ENCODE measurements at regions not wholly inside any gene's neighbourhood (a gene's known extent, or its start where the extent isn't known, plus 50 kb on each side); places are given as distances from the start of the nearest gene placed in this dataset.

DNA sequence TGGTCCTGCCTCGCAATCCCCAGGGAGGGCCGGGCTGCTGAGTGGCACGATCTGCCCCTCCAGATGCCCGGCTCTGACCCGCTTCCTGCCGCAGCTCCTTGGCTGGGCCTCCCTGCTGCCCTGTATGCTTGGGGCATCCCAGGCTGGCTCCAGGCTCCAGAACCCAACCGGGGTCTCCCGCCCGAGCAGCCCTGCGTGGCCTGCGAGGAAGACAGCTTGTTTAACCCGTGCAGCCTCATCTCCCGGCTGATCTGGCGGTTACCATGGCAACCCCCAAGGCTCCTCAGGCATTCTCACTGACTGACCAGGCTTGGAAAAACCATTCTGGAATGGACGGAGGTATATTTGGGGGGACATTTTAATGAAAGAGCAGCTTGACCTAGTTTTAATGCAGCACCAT, 232.4 kb upstream of the MYO3A start:
- Histone ChIP-seq H3K27ac (ENCODE audit: insufficient read depth, low read length) (no peak overlapping the region), H3K36me3 (ENCODE audit: control insufficient read depth, insufficient read depth, low read length) (no peaks in the 10 kb centered on the region), H3K79me2 (ENCODE audit: control insufficient read depth, insufficient read depth, low read length) (no peaks in the 10 kb centered on the region), H3K9me3 (ENCODE audit: control insufficient read depth, insufficient read depth, low read depth, low read length) (no peaks in the 10 kb centered on the region), H3K9ac (ENCODE audit: insufficient read depth, low read length) (no peak overlapping the region), H2AFZ (ENCODE audit: low read length) (no peak overlapping the region), H4K20me1 (ENCODE audit: control insufficient read depth, extremely low read depth, insufficient read depth, low read length) (no peaks in the 10 kb centered on the region), H3K4me1 (ENCODE audit: control insufficient read depth, extremely low read depth, insufficient read depth, low read length) (no peaks in the 10 kb centered on the region), H3K27me3 (ENCODE audit: control insufficient read depth, insufficient read depth, low read length) (no peaks in the 10 kb centered on the region), H3K4me3 (replicated peaks in 1 of 4; ENCODE audit: control extremely low read depth in 1 of 4, insufficient read depth in 1 of 4, low read depth in 3 of 4, low read length in 4 of 4) (no peak overlapping the region), H3K4me2 (ENCODE audit: extremely low read depth, insufficient read depth, low read length) (no peak overlapping the region)
- TF ChIP-seq EZH2 (IDR thresholded peaks at IDR 0.05; ENCODE audit: low read length, missing control alignments) (no peak), CTCF (conservative IDR thresholded peaks at IDR 0.05 in 1 of 2, IDR thresholded peaks at IDR 0.05 in 1 of 2; ENCODE audit: low read depth in 1 of 2, low read length in 2 of 2) (no peak)
- no peak for DNase-seq (ENCODE audit: low read depth in 2 of 2)

- H3K79me2 ChIP-seq (ENCODE audit: control insufficient read depth, insufficient read depth, low read length) = no peaks in the 10 kb centered on the region
- no peaks in the 10 kb centered on the region for H3K27me3 ChIP-seq (ENCODE audit: control insufficient read depth, insufficient read depth, low read length)
- no peaks in the 10 kb centered on the region for H3K9me3 ChIP-seq (ENCODE audit: control insufficient read depth, insufficient read depth, low read depth, low read length)
- H3K4me3 ChIP-seq (replicated peaks in 1 of 4; ENCODE audit: control extremely low read depth in 1 of 4, insufficient read depth in 1 of 4, low read depth in 3 of 4, low read length in 4 of 4) = no peak overlapping the region
- TF ChIP-seq EZH2 (IDR thresholded peaks at IDR 0.05; ENCODE audit: low read length, missing control alignments) (no peak), CTCF (conservative IDR thresholded peaks at IDR 0.05 in 1 of 2, IDR thresholded peaks at IDR 0.05 in 1 of 2; ENCODE audit: low read depth in 1 of 2, low read length in 2 of 2) (no peak)
- H4K20me1 ChIP-seq (ENCODE audit: control insufficient read depth, extremely low read depth, insufficient read depth, low read length) = no peaks in the 10 kb centered on the region
- DNase-seq (ENCODE audit: low read depth in 2 of 2) = no peak
- no peaks in the 10 kb centered on the region for H3K36me3 ChIP-seq (ENCODE audit: control insufficient read depth, insufficient read depth, low read length)
- H2AFZ ChIP-seq (ENCODE audit: low read length) = no peak overlapping the region
- no peak overlapping the region for H3K9ac ChIP-seq (ENCODE audit: insufficient read depth, low read length)
- H3K4me2 ChIP-seq (ENCODE audit: extremely low read depth, insufficient read depth, low read length) = no peak overlapping the region
- H3K4me1 ChIP-seq (ENCODE audit: control insufficient read depth, extremely low read depth, insufficient read depth, low read length) = no peaks in the 10 kb centered on the region
- no peak overlapping the region for H3K27ac ChIP-seq (ENCODE audit: insufficient read depth, low read length)
These were observed 229.4 kb upstream of the MYO3A start for GRCh38 chr10:25704622-25705021.

GRCh38 chr10:25707572-25707971, 226.5 kb upstream of the MYO3A start:
- Histone ChIP-seq H3K9me3 (ENCODE audit: control insufficient read depth, insufficient read depth, low read depth, low read length) (no peaks in the 10 kb centered on the region), H3K4me3 (replicated peaks in 1 of 4; ENCODE audit: control extremely low read depth in 1 of 4, insufficient read depth in 1 of 4, low read depth in 3 of 4, low read length in 4 of 4) (no peak overlapping the region), H3K9ac (ENCODE audit: insufficient read depth, low read length) (no peak overlapping the region), H3K36me3 (ENCODE audit: control insufficient read depth, insufficient read depth, low read length) (no peaks in the 10 kb centered on the region), H3K4me2 (ENCODE audit: extremely low read depth, insufficient read depth, low read length) (no peak overlapping the region), H3K27ac (ENCODE audit: insufficient read depth, low read length) (no peak overlapping the region), H4K20me1 (ENCODE audit: control insufficient read depth, extremely low read depth, insufficient read depth, low read length) (no peaks in the 10 kb centered on the region), H2AFZ (ENCODE audit: low read length) (no peak overlapping the region), H3K4me1 (ENCODE audit: control insufficient read depth, extremely low read depth, insufficient read depth, low read length) (no peaks in the 10 kb centered on the region), H3K79me2 (ENCODE audit: control insufficient read depth, insufficient read depth, low read length) (no peaks in the 10 kb centered on the region), H3K27me3 (ENCODE audit: control insufficient read depth, insufficient read depth, low read length) (no peaks in the 10 kb centered on the region)
- no peak for DNase-seq (ENCODE audit: low read depth in 2 of 2)
- no peak for TF ChIP-seq EZH2 (IDR thresholded peaks at IDR 0.05; ENCODE audit: low read length, missing control alignments)
- no peak for TF ChIP-seq CTCF (conservative IDR thresholded peaks at IDR 0.05 in 1 of 2, IDR thresholded peaks at IDR 0.05 in 1 of 2; ENCODE audit: low read depth in 1 of 2, low read length in 2 of 2)

All from fibroblast of lung (primary cell).